ENCODE measurements at regions not wholly inside any gene's neighbourhood (a gene's known extent, or its start where the extent isn't known, plus 50 kb on each side); places are given as distances from the start of the nearest gene placed in this dataset.

DNA sequence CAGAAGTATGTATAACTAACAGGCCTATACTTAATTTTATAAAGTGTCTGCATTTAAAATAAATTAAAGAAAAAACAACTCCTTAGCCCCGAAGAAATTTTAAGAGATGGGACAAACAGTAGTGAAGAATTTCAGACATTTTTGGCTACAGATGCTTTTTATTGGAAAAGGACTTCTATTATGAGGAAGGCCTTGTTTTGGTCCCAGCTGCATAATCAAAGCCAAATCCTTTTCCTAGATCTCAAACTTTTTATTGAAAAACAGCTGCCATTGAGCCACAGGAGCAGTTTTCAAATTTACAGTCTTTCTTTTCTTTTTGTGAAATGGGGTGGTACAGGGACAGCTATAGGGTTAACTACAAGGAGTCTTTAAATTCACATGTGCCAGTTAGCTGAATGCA is 51.3 kb upstream of the SETBP1 start:
- intact Hi-C loops (cut with DNase I; ENCODE audit: low total_unique reads) = no loop called here
- Histone ChIP-seq H3K4me3 (no peak overlapping the region), H3K4me1 (no peaks in the 10 kb centered on the region), H3K27ac (no peak overlapping the region), H3K27me3 (no peaks in the 10 kb centered on the region), H3K9me3 (no peaks in the 10 kb centered on the region), H3K36me3 (ENCODE audit: low read depth, missing control alignments) (no peaks in the 10 kb centered on the region)
- TF ChIP-seq, protein P1, sequence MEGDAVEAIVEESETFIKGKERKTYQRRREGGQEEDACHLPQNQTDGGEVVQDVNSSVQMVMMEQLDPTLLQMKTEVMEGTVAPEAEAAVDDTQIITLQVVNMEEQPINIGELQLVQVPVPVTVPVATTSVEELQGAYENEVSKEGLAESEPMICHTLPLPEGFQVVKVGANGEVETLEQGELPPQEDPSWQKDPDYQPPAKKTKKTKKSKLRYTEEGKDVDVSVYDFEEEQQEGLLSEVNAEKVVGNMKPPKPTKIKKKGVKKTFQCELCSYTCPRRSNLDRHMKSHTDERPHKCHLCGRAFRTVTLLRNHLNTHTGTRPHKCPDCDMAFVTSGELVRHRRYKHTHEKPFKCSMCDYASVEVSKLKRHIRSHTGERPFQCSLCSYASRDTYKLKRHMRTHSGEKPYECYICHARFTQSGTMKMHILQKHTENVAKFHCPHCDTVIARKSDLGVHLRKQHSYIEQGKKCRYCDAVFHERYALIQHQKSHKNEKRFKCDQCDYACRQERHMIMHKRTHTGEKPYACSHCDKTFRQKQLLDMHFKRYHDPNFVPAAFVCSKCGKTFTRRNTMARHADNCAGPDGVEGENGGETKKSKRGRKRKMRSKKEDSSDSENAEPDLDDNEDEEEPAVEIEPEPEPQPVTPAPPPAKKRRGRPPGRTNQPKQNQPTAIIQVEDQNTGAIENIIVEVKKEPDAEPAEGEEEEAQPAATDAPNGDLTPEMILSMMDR (IDR thresholded peaks at IDR 0.05) = no peak
- TF ChIP-seq POLR2A (IDR thresholded peaks at IDR 0.05) = no peak
- 55 to 60% methylated on average over 1 of the region's 1 CpG for WGBS, 2 donors
- DNase-seq = no peak

GRCh38 chr18:44630118-44630517 is 50.6 kb upstream of the SETBP1 start:
- H3K27me3 ChIP-seq = no peaks in the 10 kb centered on the region
- no peaks in the 10 kb centered on the region for H3K4me1 ChIP-seq
- H3K36me3 ChIP-seq (ENCODE audit: low read depth, missing control alignments) = no peaks in the 10 kb centered on the region
- H3K27ac ChIP-seq = no peak overlapping the region
- no peak overlapping the region for H3K4me3 ChIP-seq
- H3K9me3 ChIP-seq = no peaks in the 10 kb centered on the region
- TF ChIP-seq, protein P1 (IDR thresholded peaks at IDR 0.05) = no peak
- TF ChIP-seq POLR2A (IDR thresholded peaks at IDR 0.05) = no peak
- no peak for DNase-seq
- intact Hi-C loops (cut with DNase I; ENCODE audit: low total_unique reads) = no loop called here
- WGBS, 2 donors = 76 to 87% methylated on average over 2 of the region's 2 CpGs

Small RNA genes in the stretch of these regions (small RNA-seq; reads per million reads assigned to genes)
- gene RNA5SP455 = 0 reads per million in 2 donors
